IMR-90 (cell line): ENCODE measurements at regions not wholly inside any gene's neighbourhood (a gene's known extent, or its start where the extent isn't known, plus 50 kb on each side); places are given as distances from the start of the nearest gene placed in this dataset.

Source experiments
- CEBPB ChIP-seq: IDR thresholded peaks from 2 replicates; pipeline ENCODE4 v1.6.1; 2012; ENCODE audit warnings: low read depth, low read length, improper control_type of control experiment
- CTCF ChIP-seq: conservative IDR thresholded peaks from 2 replicates; pipeline ENCODE4 v1.5.1; 2012; ENCODE audit warnings: mild to moderate bottlenecking, low read depth, low read length, improper control_type of control experiment
- POLR2A ChIP-seq: IDR thresholded peaks from 2 replicates; pipeline ENCODE4 v1.6.1; 2012; ENCODE audit warnings: mild to moderate bottlenecking, low read depth, low read length

- TF ChIP-seq CTCF (no peak), POLR2A (no peak), CEBPB (no peak)
Measured at GRCh38 chr2:107305966-107306365, 420.0 kb upstream of the ST6GAL2 start.
